ENCODE measurements at regions not wholly inside any gene's neighbourhood (a gene's known extent, or its start where the extent isn't known, plus 50 kb on each side); places are given as distances from the start of the nearest gene placed in this dataset.

- Histone ChIP-seq H3K4me3 (no peak overlapping the region), H3K27ac (no peak overlapping the region), H3K27me3 (peaks cover 34% of the 10 kb centered on the region), H3K9me3 (peaks cover 5% of the 10 kb centered on the region), H3K36me3 (no peaks in the 10 kb centered on the region), H3K4me1 (no peaks in the 10 kb centered on the region)
- 91% methylated on average over 8 of the region's 8 CpGs for WGBS
- DNase-seq (ENCODE audit: low spot score in 2 of 2) = peak in 1 of 2 donors; percentile 21
- TF ChIP-seq POLR2AphosphoS5 (IDR thresholded peaks at IDR 0.05) (no peak), EP300 (IDR thresholded peaks at IDR 0.05) (no peak), POLR2A (IDR thresholded peaks at IDR 0.05) (no peak)
- TF ChIP-seq, protein P1, sequence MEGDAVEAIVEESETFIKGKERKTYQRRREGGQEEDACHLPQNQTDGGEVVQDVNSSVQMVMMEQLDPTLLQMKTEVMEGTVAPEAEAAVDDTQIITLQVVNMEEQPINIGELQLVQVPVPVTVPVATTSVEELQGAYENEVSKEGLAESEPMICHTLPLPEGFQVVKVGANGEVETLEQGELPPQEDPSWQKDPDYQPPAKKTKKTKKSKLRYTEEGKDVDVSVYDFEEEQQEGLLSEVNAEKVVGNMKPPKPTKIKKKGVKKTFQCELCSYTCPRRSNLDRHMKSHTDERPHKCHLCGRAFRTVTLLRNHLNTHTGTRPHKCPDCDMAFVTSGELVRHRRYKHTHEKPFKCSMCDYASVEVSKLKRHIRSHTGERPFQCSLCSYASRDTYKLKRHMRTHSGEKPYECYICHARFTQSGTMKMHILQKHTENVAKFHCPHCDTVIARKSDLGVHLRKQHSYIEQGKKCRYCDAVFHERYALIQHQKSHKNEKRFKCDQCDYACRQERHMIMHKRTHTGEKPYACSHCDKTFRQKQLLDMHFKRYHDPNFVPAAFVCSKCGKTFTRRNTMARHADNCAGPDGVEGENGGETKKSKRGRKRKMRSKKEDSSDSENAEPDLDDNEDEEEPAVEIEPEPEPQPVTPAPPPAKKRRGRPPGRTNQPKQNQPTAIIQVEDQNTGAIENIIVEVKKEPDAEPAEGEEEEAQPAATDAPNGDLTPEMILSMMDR (IDR thresholded peaks at IDR 0.05) = no peak
Measured at GRCh38 chr2:240225660-240226475, 85.4 kb upstream of the OTOS start.

DNA sequence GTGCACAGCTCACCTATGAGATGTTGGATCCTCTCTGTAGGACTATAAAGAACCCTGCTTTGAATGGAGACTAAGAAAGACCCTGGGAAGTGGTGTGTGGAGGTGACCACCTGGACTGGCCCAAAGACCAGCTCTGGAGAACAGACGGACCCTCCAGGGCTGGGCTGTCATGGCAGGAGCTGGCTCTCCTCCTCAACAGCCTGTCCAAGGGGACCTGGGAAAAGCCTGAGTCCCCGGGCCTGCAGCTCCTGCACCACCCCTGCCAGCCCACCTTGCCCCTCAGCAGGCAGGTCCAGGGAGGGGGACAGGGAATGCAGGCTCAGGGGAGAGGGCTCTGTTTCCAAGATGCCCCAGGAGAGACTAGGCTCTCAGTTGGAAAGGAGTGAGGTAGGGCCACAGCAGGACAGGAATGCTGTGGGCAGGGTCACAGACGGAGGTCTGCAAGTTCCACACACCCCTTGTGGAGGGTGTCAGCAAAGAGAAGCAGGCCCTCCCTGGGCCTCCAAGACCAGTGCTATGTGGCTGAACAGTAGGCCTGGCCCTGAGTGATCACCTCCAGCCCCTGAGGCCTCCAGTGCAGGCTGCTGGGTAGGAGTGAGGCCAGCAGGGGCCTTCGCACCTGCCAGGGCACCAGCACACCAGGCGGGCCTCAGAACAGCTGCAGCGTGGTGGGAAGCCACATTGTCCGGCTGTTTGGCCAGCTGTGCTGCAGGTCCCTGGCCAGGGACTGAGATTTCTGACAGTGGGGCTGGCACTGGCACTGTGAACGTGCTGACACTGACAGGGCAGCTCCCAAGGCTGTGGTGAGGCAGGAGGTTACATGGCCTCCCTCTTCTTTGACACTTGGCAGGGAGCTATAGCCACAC lies 86.4 kb upstream of the OTOS start:
- H3K9me3 ChIP-seq = peaks cover 5% of the 10 kb centered on the region
- TF ChIP-seq, protein P1 (IDR thresholded peaks at IDR 0.05) = no peak
- TF ChIP-seq POLR2A (IDR thresholded peaks at IDR 0.05) = no peak
- TF ChIP-seq EP300 (IDR thresholded peaks at IDR 0.05) = no peak
- H3K36me3 ChIP-seq = no peaks in the 10 kb centered on the region
- peak; percentile 29 to 55 for DNase-seq (ENCODE audit: low spot score in 2 of 2)
- peaks cover 29% of the 10 kb centered on the region for H3K27me3 ChIP-seq
- 76% methylated on average over 6 of the region's 8 CpGs for whole genome bisulfite sequencing
- H3K4me3 ChIP-seq = no peak overlapping the region
- H3K27ac ChIP-seq = no peak overlapping the region
- no peaks in the 10 kb centered on the region for H3K4me1 ChIP-seq

DNA sequence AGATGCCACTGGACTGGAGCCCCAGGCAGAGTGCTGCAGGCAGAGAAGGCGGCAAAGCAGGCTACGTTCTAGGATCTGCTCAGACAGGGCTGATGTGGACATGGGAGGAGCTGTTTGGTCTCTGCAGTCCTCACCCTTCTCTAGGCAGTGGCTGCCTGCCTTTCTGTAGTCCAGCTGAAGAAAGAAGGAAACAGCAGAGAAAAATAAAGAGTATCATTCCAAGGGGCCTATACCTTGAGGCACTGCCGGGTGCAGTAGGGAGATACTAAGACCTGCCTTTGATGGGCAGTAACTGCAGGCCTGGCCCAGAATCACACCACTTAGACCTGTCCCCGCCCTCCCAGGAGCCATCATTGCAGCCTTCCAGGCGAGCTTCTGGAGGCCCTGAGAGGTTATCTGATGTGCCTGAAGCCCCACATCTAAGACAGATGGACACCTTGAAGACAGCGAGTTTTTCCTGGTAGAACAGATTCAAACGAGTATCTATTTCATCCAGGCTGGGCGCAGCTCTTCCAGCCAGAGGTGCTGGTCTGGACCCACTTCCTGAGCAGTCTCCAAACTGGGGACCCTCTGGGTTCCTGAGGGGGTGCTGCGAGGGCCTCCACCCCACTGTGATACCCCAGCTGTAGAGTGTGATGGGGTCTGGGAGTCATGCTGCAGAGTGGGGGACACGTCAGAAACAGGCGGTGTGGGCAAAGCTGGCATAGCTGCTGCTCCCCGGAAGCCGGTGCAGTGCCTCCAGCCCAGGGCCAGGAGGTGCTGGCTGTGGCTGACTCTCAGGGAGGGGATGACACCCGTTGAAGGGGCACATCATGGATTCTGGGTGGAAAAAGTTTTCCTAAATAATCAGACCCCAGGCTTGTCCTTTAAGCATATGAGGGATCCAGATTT lies 87.3 kb upstream of the OTOS start:
- 87% methylated on average over 11 of the region's 14 CpGs for WGBS
- Histone ChIP-seq H3K36me3 (no peaks in the 10 kb centered on the region), H3K9me3 (peaks cover 5% of the 10 kb centered on the region), H3K27ac (no peak overlapping the region), H3K4me1 (peaks cover 3% of the 10 kb centered on the region), H3K27me3 (peaks cover 26% of the 10 kb centered on the region), H3K4me3 (no peak overlapping the region)
- TF ChIP-seq EP300 (IDR thresholded peaks at IDR 0.05) (no peak), POLR2AphosphoS5 (IDR thresholded peaks at IDR 0.05) (no peak), POLR2A (IDR thresholded peaks at IDR 0.05) (no peak)
- TF ChIP-seq, protein P1 (IDR thresholded peaks at IDR 0.05) = no peak
- peak; percentile 35 to 50 for DNase-seq (ENCODE audit: low spot score in 2 of 2)

DNA sequence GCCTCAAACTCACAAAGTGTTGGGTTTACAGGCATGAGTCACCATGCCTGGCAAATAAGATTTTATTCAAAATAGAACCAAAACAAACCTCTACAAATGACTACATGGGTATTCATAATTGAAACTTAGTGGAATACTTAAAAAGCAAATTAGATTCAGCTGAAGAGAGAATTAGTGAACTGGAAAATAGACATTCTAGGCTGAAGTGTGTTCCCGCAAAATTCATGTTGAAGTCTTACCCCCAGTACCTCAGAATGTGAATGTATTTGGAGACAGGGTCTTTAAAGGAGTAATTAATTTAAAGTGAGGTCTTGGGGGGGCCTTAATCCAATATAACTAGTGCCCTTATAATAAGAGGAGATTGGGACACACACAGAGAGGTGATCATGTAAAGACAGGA lies 88.5 kb upstream of the OTOS start:
- no peak overlapping the region for H3K27ac ChIP-seq
- 96% methylated on average over 1 of the region's 1 CpG for WGBS
- peaks cover 18% of the 10 kb centered on the region for H3K27me3 ChIP-seq
- peaks cover 15% of the 10 kb centered on the region for H3K4me1 ChIP-seq
- no peak for DNase-seq (ENCODE audit: low spot score in 2 of 2)
- H3K4me3 ChIP-seq = no peak overlapping the region
- no peaks in the 10 kb centered on the region for H3K36me3 ChIP-seq
- H3K9me3 ChIP-seq = peaks cover 5% of the 10 kb centered on the region
- TF ChIP-seq POLR2AphosphoS5 (IDR thresholded peaks at IDR 0.05) (no peak), POLR2A (IDR thresholded peaks at IDR 0.05) (no peak), EP300 (IDR thresholded peaks at IDR 0.05) (no peak)
- TF ChIP-seq, protein P1 (IDR thresholded peaks at IDR 0.05) = no peak

Measured in suprapubic skin (tissue), 4 donors.